Esophagus muscularis mucosa (tissue), 4 donors: ENCODE measurements at regions not wholly inside any gene's neighbourhood (a gene's known extent, or its start where the extent isn't known, plus 50 kb on each side); places are given as distances from the start of the nearest gene placed in this dataset.
A peak's percentile ranks its signal among the peaks of the same experiment; 100 is the strongest.
"Not testable (repeated sequence)": the region's sequence is repeated elsewhere in the genome, so short reads cannot be mapped to it uniquely, and the experiment has no call there.

Experiments
- DNase-seq: peaks from one replicate; pipeline ENCODE4 v3.0.0-alpha.2; 2017; ENCODE audit errors: extremely low spot score
- H3K27ac ChIP-seq, 4 donors: fragments of 200-600 bp; sonication (generic); replicated peaks in 1 of 4; 1 replicate in 3 of 4; 2 replicates in 1 of 4; pipeline ENCODE4 v1.5.1; 2016 to 2019; ENCODE audit warnings: mild to moderate bottlenecking in 1 of 4
- H3K27me3 ChIP-seq, 4 donors: fragments of 200-600 bp; sonication (generic); one replicate each; pipeline versions ENCODE4 v1.5.1 to v1.6.0; 2016 to 2019
- H3K36me3 ChIP-seq, 4 donors: fragments of 200-600 bp; sonication (generic); one replicate each; pipeline ENCODE4 v1.5.1; 2016 to 2019
- H3K4me1 ChIP-seq, 4 donors: fragments of 200-600 bp; sonication (generic); one replicate each; pipeline ENCODE4 v1.5.1; 2016 to 2019
- H3K4me3 ChIP-seq, 4 donors: fragments of 200-600 bp; sonication (generic); 1 replicate in 2 of 4; 2 replicates in 2 of 4; pipeline ENCODE4 v1.5.1; 2016 to 2019; ENCODE audit warnings: mild to moderate bottlenecking in 4 of 4, moderate library complexity in 1 of 4
- H3K9me3 ChIP-seq, 4 donors: fragments of 200-600 bp; sonication (generic); 1 replicate in 3 of 4; 2 replicates in 1 of 4; pipeline ENCODE4 v1.5.1; 2016 to 2019
- CTCF ChIP-seq, 3 experiments: fragments of 200-600 bp in 2 of 3; fragments of 450-650 bp in 1 of 3; sonication (generic) in 2 of 3; IDR thresholded peaks; one replicate each; pipeline ENCODE4 v1.5.1; 2017 to 2019; ENCODE audit warnings: antibody characterized with exemption in 3 of 3, mild to moderate bottlenecking in 2 of 3, moderate library complexity in 1 of 3
- EP300 ChIP-seq: sonication (generic); formaldehyde crosslinking; IDR thresholded peaks from one replicate; pipeline ENCODE4 v1.6.1; 2017; ENCODE audit warnings: antibody characterized with exemption
- POLR2A ChIP-seq: fragments of 450-650 bp; IDR thresholded peaks from one replicate; pipeline ENCODE4 v1.6.1; 2017; ENCODE audit warnings: antibody characterized with exemption, moderate library complexity, mild to moderate bottlenecking, low read depth
- POLR2AphosphoS5 ChIP-seq, 2 donors: sonication (generic); formaldehyde crosslinking; IDR thresholded peaks; one replicate each; pipeline ENCODE4 v1.6.1; 2017; ENCODE audit warnings: antibody characterized with exemption in 2 of 2
- WGBS: methylation state at CpG from one replicate; pipeline ENCODE4 v1.1.5; 2018; 5-methylcytosine and 5-hydroxymethylcytosine counted together
- intact Hi-C: fragments of 100-400 bp; cut with DNase I; formaldehyde crosslinking; loops from one replicate; pipeline ENCODE4 v1.15.1; 2023

GRCh38 chr16:35102780-35103403, 1643.5 kb downstream of the TP53TG3F start:
- Histone ChIP-seq H3K9me3 (peaks cover 0 to 5% (median 0%) of the 10 kb centered on the region in 4 donors), H3K4me1 (no peaks in the 10 kb centered on the region), H3K4me3 (no peak overlapping the region), H3K36me3 (no peaks in the 10 kb centered on the region), H3K27ac (no peak overlapping the region), H3K27me3 (no peaks in the 10 kb centered on the region)
- WGBS, result 39% methylated on average over 6 of the region's 6 CpGs
- DNase-seq, result no peak
- intact Hi-C loops, result no loop called here
- TF ChIP-seq CTCF (IDR thresholded peaks at IDR 0.05) (peak in 1 of 3 experiments; percentile 18), EP300 (no peak)

DNA sequence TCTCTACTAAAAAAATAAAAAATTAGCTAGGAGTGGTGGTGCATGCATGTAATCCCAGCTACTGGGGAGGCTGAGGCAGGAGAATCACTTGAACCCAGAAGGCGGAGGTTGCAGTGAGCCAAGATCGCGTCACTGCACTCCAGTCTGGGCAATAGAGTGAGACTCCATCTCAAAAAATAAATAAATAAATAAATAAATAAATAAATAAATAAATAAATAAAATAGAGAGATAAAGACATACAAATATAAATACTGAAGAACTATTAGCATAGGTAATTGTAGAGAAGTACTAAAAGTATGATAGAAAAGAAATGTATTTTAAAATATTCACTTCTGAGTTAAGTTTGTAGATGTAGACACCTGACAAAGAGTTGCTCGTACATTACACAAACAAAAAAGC, 1652.4 kb downstream of the TP53TG3F start:
- H3K27ac ChIP-seq, H3K4me1 ChIP-seq, H3K27me3 ChIP-seq, H3K36me3 ChIP-seq, DNase-seq, intact Hi-C loops, H3K4me3 ChIP-seq: not testable (repeated sequence)
- peaks cover 0 to 14% (median 2%) of the 10 kb centered on the region in 4 donors for H3K9me3 ChIP-seq
- WGBS, result 79% methylated on average over 4 of the region's 4 CpGs

DNA sequence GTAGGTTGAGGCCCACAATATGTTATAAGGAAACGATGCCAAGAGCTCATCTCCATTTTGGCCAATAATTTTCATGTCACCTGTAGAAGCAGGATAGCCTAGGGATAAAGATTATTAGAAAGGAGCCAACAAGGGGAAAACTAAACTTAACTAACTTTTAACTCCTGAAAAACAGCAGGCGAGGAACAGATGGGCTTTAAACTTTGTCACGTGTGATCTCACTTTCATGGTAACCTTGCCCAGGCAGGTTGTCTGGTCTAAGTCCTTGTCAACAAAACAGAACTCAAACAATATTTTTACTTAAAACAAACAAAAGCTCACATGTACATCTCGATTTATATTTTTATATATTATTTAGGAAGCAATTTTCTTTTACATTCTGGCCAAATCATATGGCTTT, 1672.0 kb downstream of the TP53TG3F start:
- Histone ChIP-seq H3K27me3 (no peaks in the 10 kb centered on the region), H3K9me3 (no peaks in the 10 kb centered on the region), H3K4me1 (no peaks in the 10 kb centered on the region), H3K27ac (no peak overlapping the region), H3K4me3 (no peak overlapping the region), H3K36me3 (no peaks in the 10 kb centered on the region)
- TF ChIP-seq CTCF (IDR thresholded peaks at IDR 0.05) (no peak), POLR2A (no peak), POLR2AphosphoS5 (IDR thresholded peaks at IDR 0.05) (no peak), EP300 (no peak)
- intact Hi-C loops, result no loop called here
- no peak for DNase-seq
- WGBS, result 51% methylated on average over 4 of the region's 4 CpGs

DNA sequence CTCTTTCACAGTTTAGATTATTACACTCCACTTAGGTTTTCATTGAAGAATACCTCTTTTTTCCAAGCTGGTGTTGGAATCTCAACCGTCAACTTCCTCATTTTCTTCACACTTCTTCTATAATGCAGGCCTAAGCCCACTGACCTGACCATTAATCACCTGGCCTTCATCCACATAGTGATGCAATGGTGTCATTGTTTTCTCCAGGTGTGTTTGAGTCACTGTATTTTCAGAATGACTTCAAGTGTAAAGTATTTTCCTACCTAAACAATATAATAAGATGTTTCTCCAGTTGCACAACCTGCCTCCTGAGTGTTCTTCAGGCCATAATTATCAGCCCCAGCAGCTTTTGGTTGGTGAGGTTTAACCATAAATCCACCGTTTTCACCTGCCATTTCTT, 1675.1 kb downstream of the TP53TG3F start:
- TF ChIP-seq EP300 (no peak), CTCF (IDR thresholded peaks at IDR 0.05) (no peak), POLR2A (no peak), POLR2AphosphoS5 (IDR thresholded peaks at IDR 0.05) (no peak)
- H3K27me3 ChIP-seq, result no peaks in the 10 kb centered on the region
- DNase-seq, result no peak
- H3K9me3 ChIP-seq, result no peaks in the 10 kb centered on the region
- H3K4me1 ChIP-seq, result no peaks in the 10 kb centered on the region
- H3K4me3 ChIP-seq, result no peak overlapping the region
- intact Hi-C loops, result no loop called here
- WGBS, result 26% methylated on average over 2 of the region's 2 CpGs
- no peak overlapping the region for H3K27ac ChIP-seq
- no peaks in the 10 kb centered on the region for H3K36me3 ChIP-seq

GRCh38 chr16:35140293-35140986, 1681.0 kb downstream of the TP53TG3F start:
- H3K4me1 ChIP-seq, result no peaks in the 10 kb centered on the region
- peaks cover 0 to 28% (median 12%) of the 10 kb centered on the region in 4 donors for H3K9me3 ChIP-seq
- H3K27me3 ChIP-seq, result no peaks in the 10 kb centered on the region
- no peak for TF ChIP-seq EP300
- no peak overlapping the region for H3K4me3 ChIP-seq
- no peak overlapping the region for H3K27ac ChIP-seq
- no peaks in the 10 kb centered on the region for H3K36me3 ChIP-seq
- no peak for DNase-seq
- WGBS, result 88% methylated on average over 19 of the region's 33 CpGs
- intact Hi-C loops, result no loop called here

- Histone ChIP-seq H3K27me3 (no peaks in the 10 kb centered on the region), H3K9me3 (peaks cover 0 to 34% (median 14%) of the 10 kb centered on the region in 4 donors), H3K36me3 (no peaks in the 10 kb centered on the region), H3K27ac (no peak overlapping the region), H3K4me1 (no peaks in the 10 kb centered on the region), H3K4me3 (no peak overlapping the region)
- intact Hi-C loops, result no loop called here
- WGBS, result 85% methylated on average over 15 of the region's 18 CpGs
- TF ChIP-seq CTCF (IDR thresholded peaks at IDR 0.05), result no peak
- TF ChIP-seq EP300, result no peak
- TF ChIP-seq POLR2AphosphoS5 (IDR thresholded peaks at IDR 0.05), result no peak
- no peak for TF ChIP-seq POLR2A
- DNase-seq, result no peak
These were observed 1681.9 kb downstream of the TP53TG3F start for GRCh38 chr16:35141303-35141702.
